Right renal cortex interstitium (tissue), 3 donors: ENCODE measurements at regions not wholly inside any gene's neighbourhood (a gene's known extent, or its start where the extent isn't known, plus 50 kb on each side); places are given as distances from the start of the nearest gene placed in this dataset.

Experiments used
- DNase-seq, 3 donors: peaks; one replicate each; pipeline ENCODE4 v3.0.0-alpha.2; 2013; ENCODE audit warnings: low read depth in 3 of 3, low spot score in 2 of 3

GRCh38 chr2:611519-611918 is 65.7 kb downstream of the TMEM18 start:
- no peak for DNase-seq

GRCh38 chr2:610491-610890 is 66.7 kb downstream of the TMEM18 start:
- no peak for DNase-seq

- DNase-seq: no peak
Measured at GRCh38 chr2:609881-610280, 67.3 kb downstream of the TMEM18 start.

GRCh38 chr2:609449-609848 is 67.8 kb downstream of the TMEM18 start:
- no peak for DNase-seq

GRCh38 chr2:608711-609110 is 68.5 kb downstream of the TMEM18 start:
- DNase-seq: no peak

- DNase-seq: no peak
Measured at GRCh38 chr2:608297-608696, 68.9 kb downstream of the TMEM18 start.

- DNase-seq: no peak
Measured at GRCh38 chr2:607709-608108, 69.5 kb downstream of the TMEM18 start.

- no peak for DNase-seq
Measured at GRCh38 chr2:607172-607571, 70.0 kb downstream of the TMEM18 start.

- DNase-seq: no peak
Measured at GRCh38 chr2:605674-606608, 71.3 kb downstream of the TMEM18 start.

- no peak for DNase-seq
Measured at GRCh38 chr2:604854-605524, 72.2 kb downstream of the TMEM18 start.

GRCh38 chr2:604385-604784 is 72.8 kb downstream of the TMEM18 start:
- DNase-seq: no peak

GRCh38 chr2:603869-604268 is 73.3 kb downstream of the TMEM18 start:
- no peak for DNase-seq

GRCh38 chr2:603427-603826 is 73.8 kb downstream of the TMEM18 start:
- DNase-seq: no peak

- DNase-seq: no peak
Measured at GRCh38 chr2:602571-603359, 74.4 kb downstream of the TMEM18 start.

GRCh38 chr2:601806-602455 is 75.3 kb downstream of the TMEM18 start:
- no peak for DNase-seq

GRCh38 chr2:601387-601698 is 75.9 kb downstream of the TMEM18 start:
- DNase-seq: no peak

- no peak for DNase-seq
Measured at GRCh38 chr2:600542-601386, 76.4 kb downstream of the TMEM18 start.

GRCh38 chr2:599601-600000 is 77.6 kb downstream of the TMEM18 start:
- no peak for DNase-seq

- DNase-seq: no peak
Measured at GRCh38 chr2:598058-598802, 79.0 kb downstream of the TMEM18 start.
